AG09319 (cell line): ENCODE measurements at regions not wholly inside any gene's neighbourhood (a gene's known extent, or its start where the extent isn't known, plus 50 kb on each side); places are given as distances from the start of the nearest gene placed in this dataset.
"Not testable (repeated sequence)": the region's sequence is repeated elsewhere in the genome, so short reads cannot be mapped to it uniquely, and the experiment has no call there.

Experiments
- DNase-seq: peaks from one replicate; pipeline ENCODE4 v3.0.0-alpha.2; 2010; ENCODE audit warnings: low read depth; ENCODE audit errors: extremely low read depth
- TF ChIP-seq, protein P1 (sequence below): IDR thresholded peaks from 2 replicates; pipeline ENCODE4 v1.5.1; 2011; ENCODE audit warnings: low read depth, mild to moderate bottlenecking, inconsistent platforms, low read length, moderate library complexity

DNA sequence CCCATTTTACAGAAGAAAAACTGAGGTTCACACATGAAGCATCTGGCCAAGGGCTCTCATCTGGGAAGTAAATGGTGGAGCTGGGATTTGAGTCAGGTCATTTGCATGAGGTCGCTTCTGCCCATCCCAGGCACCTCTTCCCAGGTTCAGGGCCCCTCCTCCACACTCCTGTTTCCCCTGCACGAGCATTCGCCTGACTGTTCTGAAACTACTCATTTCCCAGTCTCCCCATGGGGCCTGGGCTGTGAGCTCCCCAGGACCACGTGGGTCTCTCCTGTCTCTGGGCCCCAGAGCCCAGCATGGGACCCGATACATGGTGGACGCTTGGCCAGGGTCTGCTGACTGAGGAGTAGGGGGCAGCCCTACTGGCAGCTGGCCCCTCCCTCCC lies 360.8 kb downstream of the MATN1 start:
- no peak for DNase-seq
- TF ChIP-seq, protein P1, sequence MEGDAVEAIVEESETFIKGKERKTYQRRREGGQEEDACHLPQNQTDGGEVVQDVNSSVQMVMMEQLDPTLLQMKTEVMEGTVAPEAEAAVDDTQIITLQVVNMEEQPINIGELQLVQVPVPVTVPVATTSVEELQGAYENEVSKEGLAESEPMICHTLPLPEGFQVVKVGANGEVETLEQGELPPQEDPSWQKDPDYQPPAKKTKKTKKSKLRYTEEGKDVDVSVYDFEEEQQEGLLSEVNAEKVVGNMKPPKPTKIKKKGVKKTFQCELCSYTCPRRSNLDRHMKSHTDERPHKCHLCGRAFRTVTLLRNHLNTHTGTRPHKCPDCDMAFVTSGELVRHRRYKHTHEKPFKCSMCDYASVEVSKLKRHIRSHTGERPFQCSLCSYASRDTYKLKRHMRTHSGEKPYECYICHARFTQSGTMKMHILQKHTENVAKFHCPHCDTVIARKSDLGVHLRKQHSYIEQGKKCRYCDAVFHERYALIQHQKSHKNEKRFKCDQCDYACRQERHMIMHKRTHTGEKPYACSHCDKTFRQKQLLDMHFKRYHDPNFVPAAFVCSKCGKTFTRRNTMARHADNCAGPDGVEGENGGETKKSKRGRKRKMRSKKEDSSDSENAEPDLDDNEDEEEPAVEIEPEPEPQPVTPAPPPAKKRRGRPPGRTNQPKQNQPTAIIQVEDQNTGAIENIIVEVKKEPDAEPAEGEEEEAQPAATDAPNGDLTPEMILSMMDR = no peak

DNA sequence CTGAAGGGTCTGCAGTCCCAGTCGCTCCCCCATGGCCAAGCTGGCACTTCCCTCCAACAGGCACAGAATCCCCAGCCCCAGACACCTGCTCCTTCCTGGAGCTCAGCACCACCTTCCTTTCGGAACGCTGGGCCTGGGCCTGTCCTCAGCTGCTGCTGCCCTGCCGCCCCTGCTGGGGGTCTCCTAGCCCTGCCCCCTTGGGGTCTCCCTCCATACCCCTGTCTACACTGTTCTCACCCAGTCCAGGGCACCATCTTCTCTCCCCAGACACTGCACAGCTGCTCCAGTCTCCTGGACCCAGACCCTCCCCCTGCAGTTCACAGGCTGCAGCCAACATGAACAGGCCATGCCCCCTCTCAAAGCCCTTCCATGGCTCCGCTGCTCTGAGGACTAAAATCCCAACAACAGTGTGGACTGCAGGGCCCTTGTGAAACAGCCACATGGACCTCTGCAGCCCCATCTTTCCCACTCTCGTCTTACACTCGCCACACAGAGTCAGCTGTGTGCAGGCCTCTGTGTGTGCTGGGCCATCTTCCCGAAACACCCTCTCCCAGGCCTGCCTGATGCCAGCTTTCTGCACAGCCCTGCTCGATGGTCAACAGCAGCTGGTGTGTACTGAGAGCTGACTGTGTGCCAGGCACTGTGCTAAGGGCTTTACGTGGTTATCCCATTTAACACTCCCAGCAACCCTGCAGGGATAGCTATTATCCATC lies 361.3 kb downstream of the MATN1 start:
- DNase-seq = not testable (repeated sequence)

DNA sequence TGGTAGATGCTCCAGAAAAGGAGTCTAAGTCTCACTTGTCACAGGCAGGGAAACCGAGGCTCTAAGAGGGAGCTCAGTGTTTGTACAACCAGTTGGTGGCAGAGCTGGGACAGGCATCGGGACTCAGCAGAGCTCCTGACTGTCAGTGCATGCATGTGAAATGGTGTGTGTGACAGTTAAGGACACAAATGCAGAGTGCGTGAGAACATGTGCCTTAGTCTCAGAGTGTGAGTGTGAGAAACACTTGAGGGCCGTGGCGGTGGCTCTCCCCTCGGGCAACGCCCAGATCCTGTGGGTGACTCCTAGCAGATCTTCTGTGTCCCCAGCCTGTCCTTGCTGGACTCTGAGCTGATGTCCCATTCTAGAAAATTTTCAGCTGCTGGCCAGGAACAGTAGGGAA lies 362.6 kb downstream of the MATN1 start:
- DNase-seq = no peak
- TF ChIP-seq, protein P1 = no peak

DNA sequence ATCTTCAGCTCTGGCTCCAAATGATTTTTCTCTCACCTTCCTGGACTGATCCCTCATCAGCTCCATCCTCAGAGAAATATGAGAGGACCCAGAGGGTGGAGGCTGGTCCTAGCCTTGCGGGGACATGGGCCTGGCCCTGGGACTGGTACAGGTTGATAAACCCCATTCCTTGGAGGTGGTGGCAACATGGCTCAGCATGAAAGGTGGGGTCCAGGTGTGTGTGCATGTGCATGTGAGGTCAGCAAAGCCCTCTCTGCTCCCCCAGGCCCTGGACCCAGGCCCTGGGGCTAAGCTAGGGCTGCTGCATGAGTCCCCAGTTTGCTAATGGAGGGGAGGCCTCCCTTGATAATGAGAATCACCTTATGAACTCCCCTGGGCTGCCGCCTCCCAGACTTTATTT lies 363.1 kb downstream of the MATN1 start:
- TF ChIP-seq, protein P1 = no peak

DNA sequence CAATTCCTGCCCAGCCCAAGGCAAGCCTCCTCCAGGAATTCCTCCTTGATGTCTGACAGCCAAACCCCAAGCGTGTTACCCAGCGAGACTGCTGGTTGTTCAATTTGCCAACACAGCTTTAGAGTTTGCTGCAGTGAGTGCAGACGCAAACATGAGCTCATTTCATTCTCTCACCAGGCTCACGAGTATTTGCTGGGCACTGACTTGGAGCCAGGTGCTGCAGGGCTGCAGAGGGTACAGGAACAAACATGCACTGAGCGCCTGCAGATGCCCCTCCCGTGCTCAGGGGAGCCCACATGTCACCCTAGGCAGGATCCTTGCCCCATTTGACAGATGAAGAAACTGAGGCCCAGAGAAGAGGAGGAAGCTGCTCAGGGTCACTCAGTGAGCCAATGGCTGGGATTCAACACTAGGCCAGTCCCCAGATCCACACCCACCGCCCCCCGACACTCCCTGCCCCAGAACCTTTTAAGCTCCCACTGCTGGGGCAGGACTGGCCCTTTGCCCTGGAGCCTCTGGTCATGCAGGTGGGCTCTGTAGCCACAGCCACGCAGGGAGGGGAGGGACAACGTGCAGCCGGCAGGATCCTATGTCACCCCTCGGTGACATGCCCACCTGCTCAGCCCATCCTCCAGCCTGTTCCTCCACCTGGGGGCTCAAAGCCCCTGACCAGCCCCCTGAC lies 363.7 kb downstream of the MATN1 start:
- TF ChIP-seq, protein P1 = no peak
- no peak for DNase-seq

More for the DNA sequence above, 363.1 kb downstream of the MATN1 start:
- no peak for DNase-seq

DNA sequence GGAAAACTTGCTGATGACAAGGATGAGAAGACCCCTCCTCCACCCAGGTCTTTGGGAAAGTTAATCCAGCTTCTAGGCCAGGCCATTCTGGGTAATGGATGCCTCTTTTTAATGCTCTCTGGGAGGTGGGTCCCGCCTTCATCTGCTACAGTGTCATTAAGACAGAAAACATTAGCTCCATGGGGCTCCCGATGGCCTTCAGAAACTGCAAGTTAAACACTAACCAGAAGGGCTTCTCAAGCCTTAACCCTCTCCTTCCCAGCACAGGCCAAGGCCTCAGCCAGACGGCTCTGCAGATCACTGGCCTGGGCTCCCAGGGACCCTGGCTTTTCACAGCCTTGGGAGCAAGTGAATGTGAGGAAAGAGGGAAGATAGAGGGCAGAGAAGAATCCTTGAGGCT lies 364.9 kb downstream of the MATN1 start:
- DNase-seq = no peak
- TF ChIP-seq, protein P1 = no peak

DNA sequence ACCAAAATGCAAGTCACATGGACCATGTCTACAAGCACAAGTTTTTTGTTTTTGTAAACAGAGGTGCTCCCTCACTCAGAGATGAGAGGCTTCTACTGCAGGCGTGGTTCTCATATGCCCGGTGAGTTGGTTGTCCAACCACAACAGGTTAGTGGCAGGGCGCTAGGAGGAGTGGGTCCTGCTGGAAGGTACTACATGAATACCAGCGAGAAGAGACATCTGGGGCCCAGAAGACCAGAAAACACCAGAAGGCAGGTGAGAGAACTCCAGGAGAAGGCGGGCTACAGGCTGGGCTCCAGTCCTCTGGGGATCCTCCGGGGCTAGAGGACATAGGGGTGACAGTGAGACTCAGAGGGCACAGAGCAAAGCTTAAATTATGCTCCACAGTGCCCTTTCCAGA lies 366.5 kb downstream of the MATN1 start:
- DNase-seq = no peak
- TF ChIP-seq, protein P1 = no peak
